ENCODE measurements at regions not wholly inside any gene's neighbourhood (a gene's known extent, or its start where the extent isn't known, plus 50 kb on each side); places are given as distances from the start of the nearest gene placed in this dataset.

DNA sequence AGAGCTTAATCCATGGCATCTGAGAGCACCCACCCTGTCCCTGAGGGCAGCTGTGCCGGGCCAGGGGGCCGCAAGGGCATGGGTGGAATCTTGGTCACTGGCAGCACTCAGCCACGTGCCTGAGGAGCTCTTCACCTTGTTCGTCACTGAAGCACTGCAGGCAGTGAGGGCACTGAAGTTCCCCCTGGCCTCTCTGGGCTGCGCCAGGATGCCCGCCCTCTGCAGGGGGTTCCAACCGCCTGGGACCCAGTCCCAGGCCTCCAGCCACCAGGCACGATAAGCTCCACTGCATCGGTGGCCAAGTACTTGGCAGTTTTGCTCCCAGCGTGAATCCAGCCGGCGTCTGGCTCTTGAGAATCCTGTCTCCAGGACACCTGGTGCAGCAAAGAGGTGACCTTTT, 96.4 kb upstream of the MED14 start:
- POLR2A ChIA-PET = no interaction called here

DNA sequence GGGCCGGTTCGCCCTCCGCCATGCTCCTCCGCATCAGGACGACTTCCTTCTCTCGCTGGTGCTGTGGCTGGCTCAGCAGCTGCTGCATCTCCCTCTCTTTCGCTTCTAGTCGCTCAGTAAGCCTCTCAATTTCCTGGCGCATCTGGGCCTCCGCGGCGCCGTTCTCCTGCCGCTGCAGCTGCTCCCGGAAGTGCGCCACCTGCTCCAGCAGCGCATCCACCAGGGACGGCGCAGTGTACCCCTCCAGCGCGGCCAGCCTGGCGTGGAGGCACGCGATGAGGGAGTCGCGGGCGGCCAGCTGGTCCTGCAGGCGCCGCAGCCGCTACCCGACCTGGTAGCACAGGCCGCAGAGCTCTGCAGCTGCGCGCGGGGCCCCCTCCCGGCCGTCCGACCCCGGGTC, 97.4 kb upstream of the MED14 start:
- Mint-ChIP-seq H3K4me3 (peak overlapping the region in 1 of 10 donors; percentile 69), H3K27ac (no peak overlapping the region), H3K4me1 (no peaks in the 10 kb centered on the region), H3K27me3 (peaks cover 0 to 2% (median 0%) of the 10 kb centered on the region in 5 donors), H3K36me3 (no peaks in the 10 kb centered on the region), H3K9me3 (no peaks in the 10 kb centered on the region)
- DNase-seq = no peak
- POLR2A ChIA-PET = no interaction called here
- ATAC-seq = no peak

More for the DNA sequence above, 96.4 kb upstream of the MED14 start:
- H3K27ac Mint-ChIP-seq = no peak overlapping the region
- H3K9me3 Mint-ChIP-seq = no peaks in the 10 kb centered on the region
- peaks cover 0 to 2% (median 0%) of the 10 kb centered on the region in 5 donors for H3K27me3 Mint-ChIP-seq
- no peak for ATAC-seq
- DNase-seq = no peak
- H3K4me1 Mint-ChIP-seq = no peaks in the 10 kb centered on the region
- no peak overlapping the region for H3K4me3 Mint-ChIP-seq
- no peaks in the 10 kb centered on the region for H3K36me3 Mint-ChIP-seq

DNA sequence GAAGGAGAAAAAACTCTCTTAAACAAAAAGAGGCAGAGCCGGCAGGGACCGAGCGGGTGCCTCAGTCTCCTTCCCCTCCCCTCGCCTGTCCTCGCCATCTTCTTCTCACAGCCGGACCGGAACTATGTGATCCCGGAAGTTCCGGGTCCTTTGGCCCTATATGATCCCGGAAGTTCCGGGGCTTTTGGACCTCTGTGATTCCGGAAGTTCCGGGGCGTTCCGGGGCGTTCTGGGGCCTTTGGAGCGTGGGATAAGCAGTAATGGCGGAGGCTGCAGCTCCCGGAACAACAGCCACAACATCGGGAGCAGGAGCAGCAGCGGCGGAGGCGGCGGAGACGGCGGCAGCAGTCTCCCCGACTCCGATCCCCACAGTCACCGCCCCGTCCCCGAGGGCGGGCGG, 98.9 kb upstream of the MED14 start:
- H3K9me3 Mint-ChIP-seq = peaks cover 0 to 6% (median under 1%) of the 10 kb centered on the region in 9 donors
- H3K36me3 Mint-ChIP-seq = no peaks in the 10 kb centered on the region
- no peak overlapping the region for H3K4me3 Mint-ChIP-seq
- no peaks in the 10 kb centered on the region for H3K4me1 Mint-ChIP-seq
- no peak overlapping the region for H3K27ac Mint-ChIP-seq
- DNase-seq (no peak), ATAC-seq (no peak)
- POLR2A ChIA-PET = no interaction called here
- peaks cover 0 to 4% (median 2%) of the 10 kb centered on the region in 5 donors for H3K27me3 Mint-ChIP-seq

DNA sequence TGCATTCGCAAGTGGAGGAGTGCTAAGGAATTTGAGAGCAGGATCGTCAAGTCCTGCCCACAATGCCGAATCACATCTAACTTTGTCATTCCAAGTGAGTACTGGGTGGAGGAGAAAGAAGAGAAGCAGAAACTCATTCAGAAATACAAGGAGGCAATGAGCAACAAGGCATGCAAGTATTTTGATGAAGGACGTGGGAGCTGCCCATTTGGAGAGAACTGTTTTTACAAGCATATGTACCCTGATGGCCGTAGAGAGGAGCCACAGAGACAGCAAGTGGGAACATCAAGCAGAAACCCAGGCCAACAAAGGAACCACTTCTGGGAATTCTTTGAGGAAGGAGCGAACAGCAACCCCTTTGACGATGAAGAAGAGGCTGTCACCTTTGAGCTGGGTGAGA, 100.2 kb upstream of the MED14 start:
- no peak overlapping the region for H3K4me3 Mint-ChIP-seq
- H3K27me3 Mint-ChIP-seq = peaks cover 0 to 4% (median 2%) of the 10 kb centered on the region in 5 donors
- POLR2A ChIA-PET = no interaction called here
- peaks cover 0 to 10% (median 4%) of the 10 kb centered on the region in 3 donors for H3K36me3 Mint-ChIP-seq
- no peak for DNase-seq
- no peak for ATAC-seq
- H3K27ac Mint-ChIP-seq = no peak overlapping the region
- no peaks in the 10 kb centered on the region for H3K4me1 Mint-ChIP-seq
- H3K9me3 Mint-ChIP-seq = peaks cover 0 to 16% (median 9%) of the 10 kb centered on the region in 9 donors

DNA sequence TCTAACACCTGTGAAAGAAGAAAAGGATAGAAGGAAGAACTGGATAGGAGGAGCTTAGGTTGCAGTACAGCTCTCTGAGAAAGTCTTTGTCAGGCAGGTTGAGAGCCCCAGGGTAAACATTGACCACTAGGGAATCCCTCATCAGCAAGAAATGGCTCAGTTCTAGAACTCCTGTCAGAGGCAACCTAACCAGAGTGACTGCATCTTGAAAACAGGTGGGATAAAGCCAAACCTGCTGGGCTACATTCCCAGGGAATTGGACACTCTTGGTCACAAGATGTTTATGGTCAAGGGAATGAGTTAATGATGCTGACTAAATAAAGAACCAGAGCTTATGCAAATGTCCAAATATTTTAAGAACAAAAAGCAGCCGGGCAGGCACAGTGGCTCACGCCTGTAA, 108.3 kb upstream of the MED14 start:
- no peak overlapping the region for H3K4me3 Mint-ChIP-seq
- H3K27me3 Mint-ChIP-seq = peaks cover 0 to 6% (median 0%) of the 10 kb centered on the region in 5 donors
- H3K4me1 Mint-ChIP-seq = no peaks in the 10 kb centered on the region
- H3K9me3 Mint-ChIP-seq = peaks cover 0 to 48% (median 20%) of the 10 kb centered on the region in 9 donors
- no peak overlapping the region for H3K27ac Mint-ChIP-seq
- DNase-seq (no peak), ATAC-seq (no peak)
- POLR2A ChIA-PET = no interaction called here
- peaks cover 0 to 26% (median 5%) of the 10 kb centered on the region in 3 donors for H3K36me3 Mint-ChIP-seq

DNA sequence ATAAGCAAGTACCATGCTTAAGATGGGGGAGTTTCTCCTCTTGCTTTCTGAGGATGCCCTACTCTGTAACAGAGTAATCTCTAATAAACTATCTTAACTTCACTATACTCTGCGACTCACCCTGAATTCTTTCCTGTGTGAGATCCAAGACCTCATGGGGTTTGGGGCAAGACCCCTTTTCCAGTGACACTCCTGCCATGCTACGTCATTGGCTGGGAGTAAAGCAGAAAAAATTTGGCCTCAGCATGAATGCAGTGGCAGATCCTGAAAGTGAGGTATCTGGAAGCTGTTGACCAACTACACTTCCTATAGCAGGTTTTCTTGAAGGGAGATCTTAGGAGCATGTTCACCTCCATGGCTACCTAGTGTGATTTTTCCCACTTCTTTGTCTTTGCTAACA, 109.1 kb upstream of the MED14 start:
- Mint-ChIP-seq H3K9me3 (peaks cover 0 to 46% (median 20%) of the 10 kb centered on the region in 9 donors), H3K36me3 (peaks cover 0 to 26% (median 5%) of the 10 kb centered on the region in 3 donors), H3K27me3 (peaks cover 0 to 5% (median 0%) of the 10 kb centered on the region in 5 donors), H3K4me1 (no peaks in the 10 kb centered on the region), H3K4me3 (no peak overlapping the region), H3K27ac (no peak overlapping the region)
- DNase-seq (no peak), ATAC-seq (no peak)
- POLR2A ChIA-PET = no interaction called here

DNA sequence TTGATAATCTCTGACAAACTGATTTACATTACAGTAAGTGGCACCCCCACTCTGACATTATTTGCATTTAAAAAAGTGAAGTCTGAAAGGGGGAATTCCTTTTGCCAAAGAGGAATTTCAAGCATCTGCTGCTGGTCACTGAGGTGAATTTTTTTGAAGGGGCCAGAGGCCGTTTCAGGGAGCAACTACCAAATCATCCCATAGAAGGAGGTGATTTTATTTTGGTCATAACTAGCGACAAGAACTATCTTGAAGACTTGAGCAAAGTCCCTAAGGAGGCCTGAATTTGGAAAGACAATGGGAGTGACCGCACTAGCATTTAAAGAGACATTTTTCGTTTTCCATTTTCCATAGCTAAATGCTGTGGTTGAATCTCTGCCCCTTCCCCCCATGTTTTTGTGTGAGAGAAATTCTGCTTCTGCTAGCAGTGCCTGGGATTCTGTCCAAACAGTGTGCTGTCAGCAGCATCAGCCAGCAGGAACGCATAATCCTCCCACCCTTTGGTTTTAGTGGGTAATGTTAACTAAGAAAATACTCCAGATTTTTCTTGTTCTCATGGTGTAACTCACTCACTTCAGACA, 110.1 kb upstream of the MED14 start:
- Mint-ChIP-seq H3K9me3 (peaks cover 0 to 42% (median 14%) of the 10 kb centered on the region in 9 donors), H3K27ac (no peak overlapping the region), H3K4me3 (no peak overlapping the region), H3K27me3 (peaks cover 0 to 6% (median 0%) of the 10 kb centered on the region in 5 donors), H3K4me1 (no peaks in the 10 kb centered on the region), H3K36me3 (peaks cover 0 to 17% (median 2%) of the 10 kb centered on the region in 3 donors)
- DNase-seq = no peak
- no peak for ATAC-seq
- POLR2A ChIA-PET = no interaction called here

DNA sequence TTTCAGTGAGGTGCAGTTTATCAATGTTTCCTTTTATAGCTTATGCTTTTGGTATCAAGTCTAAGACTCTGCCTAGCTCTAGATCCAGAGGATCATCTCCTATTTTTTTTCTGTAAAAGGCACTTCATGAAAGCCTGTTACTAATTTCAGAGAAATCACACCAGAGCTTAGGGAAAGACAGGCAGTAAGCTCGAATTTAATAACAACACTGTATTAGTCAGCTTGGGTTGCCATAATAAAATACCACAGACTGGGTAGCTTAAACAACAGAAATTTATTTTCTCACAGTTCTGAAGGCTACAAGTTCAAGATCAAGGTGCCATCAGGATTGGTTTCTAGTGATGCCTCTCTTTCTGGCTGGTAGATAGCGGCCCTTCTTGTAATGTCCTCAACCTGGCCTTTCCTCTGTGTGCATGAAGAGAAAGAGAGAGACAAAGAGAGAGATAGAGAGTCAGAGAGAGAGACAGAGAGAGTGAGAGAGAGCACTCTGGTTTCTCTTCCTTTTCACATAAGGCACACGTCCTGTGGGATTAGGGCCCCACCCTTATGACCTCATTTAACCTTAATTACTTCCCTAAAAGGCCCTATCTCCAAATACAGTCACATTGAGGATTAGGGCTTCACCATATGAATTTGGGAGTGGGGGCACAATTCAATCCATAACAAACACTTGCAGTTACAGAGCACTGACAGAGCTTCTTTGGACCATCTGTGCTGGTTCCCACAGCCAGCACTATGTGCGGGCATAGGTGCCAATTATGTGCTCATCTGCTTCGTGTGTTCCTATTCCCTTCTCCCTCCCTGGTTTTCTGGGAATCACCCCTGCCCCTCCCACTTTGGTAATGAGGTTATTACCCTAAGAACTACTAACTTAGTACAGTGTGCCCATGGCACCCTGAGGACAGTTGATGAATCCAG, 114.8 kb upstream of the MED14 start:
- H3K9me3 Mint-ChIP-seq = peaks cover 0 to 9% (median 0%) of the 10 kb centered on the region in 9 donors
- DNase-seq (no peak), ATAC-seq (no peak)
- POLR2A ChIA-PET = no interaction called here
- H3K4me3 Mint-ChIP-seq = no peak overlapping the region
- peaks cover 0 to 3% (median 0%) of the 10 kb centered on the region in 5 donors for H3K27me3 Mint-ChIP-seq
- no peaks in the 10 kb centered on the region for H3K36me3 Mint-ChIP-seq
- no peak overlapping the region for H3K27ac Mint-ChIP-seq
- H3K4me1 Mint-ChIP-seq = peaks cover 0 to 7% (median 4%) of the 10 kb centered on the region in 4 donors

DNA sequence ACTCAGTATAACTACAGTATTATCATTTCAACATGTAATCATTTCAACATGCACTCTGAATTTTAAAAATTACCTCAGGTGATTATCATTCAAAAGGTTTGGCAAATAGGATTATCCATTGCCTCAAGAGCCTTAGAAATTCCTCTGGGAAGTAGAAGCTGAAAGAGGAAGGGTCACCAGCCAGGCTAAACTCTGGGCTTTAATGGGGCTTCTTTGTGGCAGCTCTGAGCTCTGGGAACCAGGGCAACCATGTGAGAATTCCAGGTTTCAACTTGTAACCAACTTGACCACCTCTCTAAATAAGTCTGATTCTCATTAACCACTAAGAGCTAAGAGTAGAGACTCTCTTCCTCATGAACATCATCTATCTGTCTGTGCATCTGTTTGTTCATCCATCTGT, 117.2 kb upstream of the MED14 start:
- Mint-ChIP-seq H3K9me3 (peaks cover 0 to 9% (median 0%) of the 10 kb centered on the region in 9 donors), H3K4me3 (no peak overlapping the region), H3K27me3 (peaks cover 0 to 3% (median 0%) of the 10 kb centered on the region in 5 donors), H3K27ac (no peak overlapping the region), H3K36me3 (no peaks in the 10 kb centered on the region), H3K4me1 (peaks cover 0 to 7% (median 4%) of the 10 kb centered on the region in 4 donors)
- ATAC-seq (no peak), DNase-seq (no peak)
- POLR2A ChIA-PET = no interaction called here

DNA sequence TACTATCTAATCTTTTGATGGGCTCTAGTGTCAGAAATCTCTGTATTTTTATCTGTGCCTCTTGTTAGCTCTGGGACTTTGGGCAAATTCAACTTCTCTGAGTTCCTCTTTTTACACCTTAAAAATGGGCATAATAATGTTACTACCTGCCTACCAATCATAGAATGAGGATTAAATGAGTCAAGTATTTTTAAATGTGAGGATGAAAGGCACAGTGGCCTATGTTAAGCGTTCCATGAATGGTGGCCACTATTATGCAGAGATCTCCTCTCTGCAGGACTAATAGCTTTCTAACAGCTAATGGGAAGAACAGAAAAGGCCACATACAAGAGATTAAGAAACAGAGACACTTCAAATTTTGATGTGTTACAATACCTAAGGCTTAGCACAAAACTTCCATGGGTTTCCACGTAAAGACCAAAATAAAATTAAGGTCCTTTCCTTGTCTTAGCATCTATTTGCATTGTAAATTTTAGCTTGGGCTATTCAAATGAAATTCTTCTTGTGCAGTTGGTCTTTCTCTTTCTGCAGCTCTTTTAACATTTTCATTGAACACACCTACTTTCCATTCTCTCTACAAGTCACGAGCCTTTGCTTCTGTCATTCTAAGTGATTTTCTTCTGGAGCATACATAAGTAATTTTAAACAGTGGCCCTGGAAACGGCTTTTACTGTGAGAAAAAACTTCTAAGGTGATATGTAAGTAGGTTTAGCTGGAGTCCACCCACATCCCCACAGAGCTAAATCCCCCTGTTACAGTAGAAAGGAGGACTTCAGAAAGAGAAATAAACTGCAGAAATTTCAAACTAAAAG, 117.9 kb upstream of the MED14 start:
- peaks cover 0 to 9% (median 0%) of the 10 kb centered on the region in 9 donors for H3K9me3 Mint-ChIP-seq
- DNase-seq = no peak
- no peaks in the 10 kb centered on the region for H3K36me3 Mint-ChIP-seq
- H3K4me1 Mint-ChIP-seq = peaks cover 0 to 7% (median 4%) of the 10 kb centered on the region in 4 donors
- H3K27ac Mint-ChIP-seq = no peak overlapping the region
- no peak for ATAC-seq
- H3K27me3 Mint-ChIP-seq = peaks cover 0 to 3% (median 0%) of the 10 kb centered on the region in 5 donors
- POLR2A ChIA-PET = no interaction called here
- H3K4me3 Mint-ChIP-seq = no peak overlapping the region

DNA sequence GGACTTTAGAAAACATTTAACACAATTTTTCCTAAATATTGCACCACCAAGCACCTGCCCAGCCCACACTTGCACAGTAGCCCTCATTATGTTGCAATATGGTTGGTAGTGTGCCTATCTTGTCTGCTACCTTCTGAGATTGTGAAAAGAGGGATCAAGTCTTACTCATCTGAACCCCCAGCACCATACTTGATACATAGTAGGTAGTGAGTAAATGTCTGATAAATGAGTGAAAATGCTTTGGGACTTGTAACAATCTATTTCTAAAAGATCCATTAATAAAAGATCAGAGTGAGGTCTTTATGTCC, 118.4 kb upstream of the MED14 start:
- no peak for ATAC-seq
- DNase-seq = no peak
- H3K27ac Mint-ChIP-seq = no peak overlapping the region
- H3K9me3 Mint-ChIP-seq = peaks cover 0 to 9% (median 0%) of the 10 kb centered on the region in 9 donors
- H3K4me3 Mint-ChIP-seq = no peak overlapping the region
- POLR2A ChIA-PET = no interaction called here
- H3K4me1 Mint-ChIP-seq = peaks cover 0 to 7% (median 4%) of the 10 kb centered on the region in 4 donors
- peaks cover 0 to 3% (median 0%) of the 10 kb centered on the region in 5 donors for H3K27me3 Mint-ChIP-seq
- no peaks in the 10 kb centered on the region for H3K36me3 Mint-ChIP-seq

DNA sequence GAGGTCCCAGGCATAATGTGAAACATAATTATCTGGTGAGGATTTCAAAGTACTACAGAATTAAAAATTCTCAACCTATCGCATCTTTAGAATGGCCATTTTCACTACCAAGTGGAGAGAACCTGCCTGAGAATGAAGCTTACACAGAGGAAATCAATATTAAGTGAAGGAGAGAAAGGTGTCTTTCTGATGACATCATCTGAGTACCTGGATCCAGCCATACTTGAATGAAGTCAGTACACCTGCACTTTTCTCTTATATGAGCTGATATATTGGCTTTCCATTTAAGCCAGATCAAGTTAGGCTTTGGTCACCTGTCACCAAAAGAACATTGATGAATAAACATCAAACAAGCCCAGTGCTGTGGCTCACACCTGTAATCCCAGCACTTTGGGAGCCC, 118.9 kb upstream of the MED14 start:
- Mint-ChIP-seq H3K4me3 (no peak overlapping the region), H3K27ac (no peak overlapping the region), H3K27me3 (peaks cover 0 to 3% (median 1%) of the 10 kb centered on the region in 5 donors), H3K9me3 (peaks cover 0 to 9% (median 0%) of the 10 kb centered on the region in 9 donors), H3K36me3 (no peaks in the 10 kb centered on the region), H3K4me1 (peaks cover 0 to 7% (median 4%) of the 10 kb centered on the region in 4 donors)
- POLR2A ChIA-PET = no interaction called here
- DNase-seq = no peak
- no peak for ATAC-seq

DNA sequence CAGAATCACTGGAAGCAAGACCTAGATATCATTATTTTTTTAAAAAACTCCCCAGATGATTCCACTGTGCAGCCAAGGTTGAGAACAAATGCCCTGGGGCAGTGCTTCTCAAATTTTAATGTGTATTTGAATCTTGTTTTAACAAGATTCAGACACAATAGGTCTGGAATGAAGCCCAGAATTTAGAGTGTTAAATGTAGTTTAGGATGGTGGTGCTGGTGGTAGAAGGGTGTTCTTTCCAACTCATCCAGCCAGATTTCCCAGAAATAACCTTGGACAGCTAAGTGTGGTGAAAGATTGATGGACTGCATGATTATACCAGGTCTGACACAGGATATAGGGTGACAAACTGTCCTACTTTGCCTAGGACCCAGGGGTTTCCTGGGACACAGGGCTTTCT, 120.1 kb upstream of the MED14 start:
- Mint-ChIP-seq H3K9me3 (peaks cover 0 to 13% (median 0%) of the 10 kb centered on the region in 9 donors), H3K4me1 (peaks cover 0 to 7% (median 4%) of the 10 kb centered on the region in 4 donors), H3K36me3 (no peaks in the 10 kb centered on the region), H3K27ac (no peak overlapping the region), H3K27me3 (peaks cover 0 to 1% (median 0%) of the 10 kb centered on the region in 5 donors), H3K4me3 (no peak overlapping the region)
- ATAC-seq (no peak), DNase-seq (no peak)
- POLR2A ChIA-PET = no interaction called here
